ENCODE measurements at regions not wholly inside any gene's neighbourhood (a gene's known extent, or its start where the extent isn't known, plus 50 kb on each side); places are given as distances from the start of the nearest gene placed in this dataset.

GRCh38 chr11:15585602-15586331, 471.0 kb downstream of the INSC start:
- H3K4me1 ChIP-seq, result no peaks in the 10 kb centered on the region
- H2AFZ ChIP-seq, result no peak overlapping the region
- no peaks in the 10 kb centered on the region for H3K27me3 ChIP-seq (ENCODE audit: control insufficient read depth, insufficient read depth, low read length)
- H3K4me2 ChIP-seq (ENCODE audit: low read length), result no peak overlapping the region
- H3K4me3 ChIP-seq (ENCODE audit: low read depth, low read length), result no peak overlapping the region
- no peaks in the 10 kb centered on the region for H3K9me3 ChIP-seq (ENCODE audit: control insufficient read depth, low read length)
- no peak overlapping the region for H3K9ac ChIP-seq
- no peak overlapping the region for H3K27ac ChIP-seq
- H3K79me2 ChIP-seq, result no peaks in the 10 kb centered on the region
- no peak for TF ChIP-seq CTCF (IDR thresholded peaks at IDR 0.05)
- no peaks in the 10 kb centered on the region for H3K36me3 ChIP-seq (ENCODE audit: control insufficient read depth, insufficient read depth, low read length)

GRCh38 chr11:15586741-15587473, 472.2 kb downstream of the INSC start:
- Histone ChIP-seq H3K79me2 (no peaks in the 10 kb centered on the region), H3K36me3 (ENCODE audit: control insufficient read depth, insufficient read depth, low read length) (no peaks in the 10 kb centered on the region), H3K4me2 (ENCODE audit: low read length) (no peak overlapping the region), H3K4me3 (ENCODE audit: low read depth, low read length) (no peak overlapping the region), H2AFZ (no peak overlapping the region), H3K9me3 (ENCODE audit: control insufficient read depth, low read length) (no peaks in the 10 kb centered on the region), H3K27ac (no peak overlapping the region), H3K9ac (no peak overlapping the region), H3K27me3 (ENCODE audit: control insufficient read depth, insufficient read depth, low read length) (no peaks in the 10 kb centered on the region), H3K4me1 (no peaks in the 10 kb centered on the region)
- TF ChIP-seq CTCF (IDR thresholded peaks at IDR 0.05), result no peak

- no peaks in the 10 kb centered on the region for H3K36me3 ChIP-seq (ENCODE audit: control insufficient read depth, insufficient read depth, low read length)
- no peaks in the 10 kb centered on the region for H3K4me1 ChIP-seq
- TF ChIP-seq CTCF (IDR thresholded peaks at IDR 0.05), result no peak
Observed at GRCh38 chr11:15589070-15589626, 474.4 kb downstream of the INSC start.

GRCh38 chr11:15590132-15590531, 475.4 kb downstream of the INSC start:
- Histone ChIP-seq H3K27ac (no peak overlapping the region), H3K9me3 (ENCODE audit: control insufficient read depth, low read length) (no peaks in the 10 kb centered on the region), H3K79me2 (no peaks in the 10 kb centered on the region), H3K4me1 (no peaks in the 10 kb centered on the region), H3K27me3 (ENCODE audit: control insufficient read depth, insufficient read depth, low read length) (no peaks in the 10 kb centered on the region), H3K4me3 (ENCODE audit: low read depth, low read length) (no peak overlapping the region), H3K36me3 (ENCODE audit: control insufficient read depth, insufficient read depth, low read length) (no peaks in the 10 kb centered on the region), H2AFZ (no peak overlapping the region), H3K4me2 (ENCODE audit: low read length) (no peak overlapping the region), H3K9ac (no peak overlapping the region)
- no peak for TF ChIP-seq CTCF (IDR thresholded peaks at IDR 0.05)

More at GRCh38 chr11:15589070-15589626, 474.4 kb downstream of the INSC start:
- Histone ChIP-seq H3K4me2 (ENCODE audit: low read length) (no peak overlapping the region), H2AFZ (no peak overlapping the region), H3K4me3 (ENCODE audit: low read depth, low read length) (no peak overlapping the region), H3K9ac (no peak overlapping the region), H3K27ac (no peak overlapping the region), H3K27me3 (ENCODE audit: control insufficient read depth, insufficient read depth, low read length) (no peaks in the 10 kb centered on the region), H3K9me3 (ENCODE audit: control insufficient read depth, low read length) (no peaks in the 10 kb centered on the region), H3K79me2 (no peaks in the 10 kb centered on the region)
